NCI-H187 treated with DMSO at 0.1 percent for 48 hours (cell line): ENCODE measurements at regions not wholly inside any gene's neighbourhood (a gene's known extent, or its start where the extent isn't known, plus 50 kb on each side); places are given as distances from the start of the nearest gene placed in this dataset.
A peak's percentile ranks its signal among the peaks of the same experiment; 100 is the strongest.
"Not testable (repeated sequence)": the region's sequence is repeated elsewhere in the genome, so short reads cannot be mapped to it uniquely, and the experiment has no call there.

Experiments used
- DNase-seq: peaks from one replicate; lab custom pipeline; 2025; lab: John Stamatoyannopoulos, UW

GRCh38 chr7:131021902-131022301 lies 287.9 kb upstream of the KLF14 start:
- DNase-seq, result no peak

- DNase-seq, result no peak
Observed at GRCh38 chr7:131026297-131027000, 292.4 kb upstream of the KLF14 start.

DNA sequence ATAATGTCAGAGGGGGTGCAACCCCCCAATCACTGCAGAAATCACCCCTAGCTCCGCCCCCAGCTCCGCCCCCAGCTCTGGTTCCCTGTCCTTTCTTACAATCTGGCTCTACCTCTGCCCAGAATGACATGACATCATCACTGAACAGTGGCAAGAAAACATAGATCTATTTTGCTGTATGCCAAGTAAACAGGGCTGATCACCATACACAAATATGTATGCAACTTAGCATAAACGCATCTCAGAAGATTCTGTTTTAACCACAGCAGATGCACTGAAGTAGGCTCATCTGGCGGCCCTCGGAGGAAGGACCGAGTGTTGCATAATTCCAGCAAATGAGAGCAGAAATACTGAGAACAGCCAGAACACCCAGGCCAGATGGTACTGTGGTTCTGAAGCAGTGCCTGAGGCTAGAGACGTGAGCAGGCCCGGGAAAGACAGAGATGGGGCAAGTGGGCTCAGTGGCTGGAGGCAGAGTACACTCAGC lies 293.3 kb upstream of the KLF14 start:
- DNase-seq, result no peak

DNA sequence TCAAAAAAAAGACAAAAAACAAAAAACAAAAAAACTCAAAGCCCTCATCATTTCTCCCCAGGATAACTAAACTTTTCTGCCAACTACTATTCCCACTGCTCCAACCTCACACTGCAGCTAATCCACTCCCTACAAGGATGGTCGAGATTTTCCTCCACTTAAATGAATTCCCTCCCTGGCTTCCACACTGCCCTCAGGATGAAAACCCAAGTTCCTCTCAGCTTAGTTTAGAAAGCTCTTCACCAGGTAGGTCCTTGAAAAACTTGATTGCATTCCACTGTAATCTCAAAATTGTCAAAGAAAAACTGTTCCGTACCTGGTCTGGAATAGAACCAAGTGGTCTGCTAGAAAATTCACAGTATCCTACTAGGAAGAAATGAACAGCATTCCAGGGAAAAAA lies 294.3 kb upstream of the KLF14 start:
- no peak for DNase-seq

DNA sequence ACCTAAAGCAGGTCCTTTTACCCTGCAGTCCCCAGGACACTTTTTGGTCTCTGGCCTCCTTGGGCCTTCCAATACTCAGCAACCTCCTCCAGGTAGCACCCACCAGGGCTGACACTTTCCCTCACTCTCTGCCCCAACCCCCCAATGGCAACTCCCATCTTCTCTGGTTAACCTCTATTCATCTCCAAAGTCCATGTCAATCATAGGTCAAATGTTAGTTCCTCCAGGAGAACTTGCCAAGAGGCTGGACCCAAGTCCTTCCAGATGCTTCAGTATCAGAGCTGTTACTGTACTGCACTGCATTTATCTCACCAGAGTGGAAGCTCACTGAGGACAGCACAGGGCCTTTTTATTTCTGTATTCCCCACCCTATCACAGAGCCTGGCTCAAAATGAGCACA lies 295.0 kb upstream of the KLF14 start:
- DNase-seq, result no peak

GRCh38 chr7:131031099-131031868 lies 296.4 kb upstream of the MKLN1 start:
- DNase-seq, result no peak

GRCh38 chr7:131032786-131033185 lies 294.9 kb upstream of the MKLN1 start:
- no peak for DNase-seq

DNA sequence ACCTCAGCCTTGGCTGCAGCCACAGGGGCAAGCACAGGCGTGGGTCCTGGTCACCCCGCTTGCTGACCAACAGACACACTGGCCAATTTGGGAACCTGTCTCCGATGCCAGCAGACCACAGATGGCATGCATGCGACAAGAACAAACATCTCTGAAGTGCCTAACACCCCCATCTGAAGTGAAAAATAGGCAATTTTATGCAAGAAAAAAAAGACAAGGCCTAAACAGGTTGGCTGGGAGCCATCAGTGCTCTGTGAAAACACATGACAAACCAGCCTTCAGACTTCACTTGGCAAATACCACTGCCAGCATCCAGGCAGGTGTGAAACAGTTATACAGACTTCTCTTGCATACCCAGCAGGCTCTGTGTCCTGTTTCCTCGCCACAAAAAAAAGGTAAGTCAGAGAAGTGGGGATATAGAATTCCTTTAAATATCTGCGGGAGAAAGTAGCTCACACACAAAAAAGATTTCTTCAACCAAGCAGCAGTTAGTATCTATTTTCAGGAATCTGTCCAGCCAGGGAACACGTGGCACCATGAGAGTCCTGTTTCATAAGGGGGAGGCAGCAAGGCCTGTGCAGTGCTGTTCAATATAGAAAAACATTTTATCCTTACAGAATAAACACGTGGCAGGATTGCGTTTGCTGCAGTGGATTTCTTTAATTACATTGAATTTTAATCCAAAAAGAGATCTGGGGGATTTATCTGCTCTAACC lies 293.4 kb upstream of the MKLN1 start:
- DNase-seq, result no peak

GRCh38 chr7:131035088-131035770 lies 292.4 kb upstream of the MKLN1 start:
- DNase-seq, result no peak

DNA sequence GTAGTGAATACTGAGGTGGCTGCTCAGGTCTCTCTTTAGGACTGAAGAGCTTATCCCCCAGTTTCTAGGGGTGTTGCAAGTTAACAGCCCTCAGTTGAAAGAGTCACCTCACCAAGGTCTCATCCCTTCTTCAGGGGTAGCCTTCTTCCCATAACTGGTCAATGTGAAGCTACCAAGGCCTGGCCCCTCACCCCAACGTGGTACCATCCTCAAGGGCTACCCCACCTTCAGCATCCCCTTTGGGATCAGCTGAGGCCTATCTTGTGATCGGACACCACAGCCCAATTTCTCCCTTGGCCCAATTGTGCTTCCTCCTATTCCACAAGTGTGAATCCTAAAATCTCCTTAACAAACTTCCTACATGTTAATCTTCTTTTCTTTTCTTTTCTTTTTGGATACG lies 289.5 kb upstream of the MKLN1 start:
- DNase-seq, result no peak

- DNase-seq, result no peak
Observed at GRCh38 chr7:131039355-131039762, 288.3 kb upstream of the MKLN1 start.

GRCh38 chr7:131039836-131040235 lies 287.8 kb upstream of the MKLN1 start:
- no peak for DNase-seq

DNA sequence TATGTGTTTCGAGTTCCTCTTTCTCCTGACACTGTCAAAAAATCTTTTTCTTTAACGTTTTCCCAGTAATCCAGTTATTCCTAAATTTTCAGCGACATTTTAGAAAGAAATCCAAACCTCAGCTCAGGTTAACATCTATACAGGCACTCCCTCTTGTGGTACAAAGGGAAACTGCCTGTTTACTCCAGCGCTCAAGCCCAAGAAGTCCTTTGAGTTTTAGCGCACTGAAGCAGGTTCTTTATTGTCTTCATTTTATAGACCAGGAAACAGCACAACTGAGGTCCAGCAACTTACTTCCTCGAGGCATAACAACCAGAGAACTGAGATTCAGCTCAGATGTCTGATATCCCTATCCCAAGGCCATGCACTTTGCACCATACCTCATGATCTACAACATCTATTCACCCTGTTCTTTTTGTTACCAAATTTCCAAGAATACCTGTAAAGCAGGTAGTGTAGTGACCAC lies 287.2 kb upstream of the MKLN1 start:
- peak; percentile 26 for DNase-seq

GRCh38 chr7:131041012-131041695 lies 286.5 kb upstream of the MKLN1 start:
- not testable (repeated sequence) for DNase-seq

GRCh38 chr7:131042269-131043160 lies 285.2 kb upstream of the MKLN1 start:
- DNase-seq, result no peak

- DNase-seq, result no peak
Observed at GRCh38 chr7:131045526-131045925, 282.1 kb upstream of the MKLN1 start.

- DNase-seq, result no peak
Observed at GRCh38 chr7:131046246-131046645, 281.4 kb upstream of the MKLN1 start.

DNA sequence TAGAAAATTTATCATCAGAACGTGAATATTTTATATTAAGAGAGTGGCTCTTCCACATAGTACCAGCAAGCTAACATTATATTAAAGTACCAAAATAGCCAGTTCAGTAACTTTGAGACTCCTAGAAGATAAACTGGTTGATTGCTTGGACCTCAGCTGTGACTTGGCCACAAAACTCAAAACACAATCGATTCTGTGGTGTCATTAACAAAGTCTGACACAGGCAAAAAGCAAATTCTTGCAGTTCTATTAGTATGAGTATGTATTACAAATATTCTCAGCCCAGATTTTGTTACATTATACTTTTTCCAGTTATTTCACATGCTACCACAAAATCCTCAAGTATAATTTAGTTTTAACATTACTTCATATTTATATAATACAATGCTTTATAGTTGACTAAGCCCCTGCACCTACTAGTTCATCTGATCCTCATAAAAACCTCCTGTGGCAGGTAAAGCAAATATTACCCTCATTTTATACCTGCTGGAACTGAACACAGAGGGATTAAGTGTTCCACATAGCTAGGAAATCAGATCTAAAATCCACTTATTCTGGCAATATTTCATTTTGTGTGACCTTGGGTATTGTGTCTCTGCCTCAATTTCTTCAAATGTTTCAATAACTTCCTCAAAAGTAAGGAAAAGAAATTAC lies 279.9 kb upstream of the MKLN1 start:
- no peak for DNase-seq

DNA sequence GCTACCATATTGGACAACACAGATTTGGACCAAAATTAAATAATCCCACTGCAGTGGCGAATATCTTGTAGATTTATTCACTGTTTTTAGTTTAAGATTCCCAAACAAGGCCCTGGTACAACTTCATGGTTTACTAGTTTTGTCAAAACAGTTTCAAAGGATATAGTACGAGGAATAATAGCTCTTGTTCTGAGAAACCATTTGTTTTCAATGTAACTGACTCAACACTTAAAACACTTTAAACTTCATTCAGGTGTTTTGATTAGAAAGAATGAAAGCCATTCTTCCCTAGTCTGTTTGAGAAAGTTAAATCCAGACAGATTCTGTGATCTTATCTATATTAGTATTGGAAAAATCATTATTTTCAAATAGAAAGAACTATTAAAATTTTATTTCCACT lies 276.4 kb upstream of the MKLN1 start:
- DNase-seq, result no peak
